ENCODE measurements at regions not wholly inside any gene's neighbourhood (a gene's known extent, or its start where the extent isn't known, plus 50 kb on each side); places are given as distances from the start of the nearest gene placed in this dataset.

DNA sequence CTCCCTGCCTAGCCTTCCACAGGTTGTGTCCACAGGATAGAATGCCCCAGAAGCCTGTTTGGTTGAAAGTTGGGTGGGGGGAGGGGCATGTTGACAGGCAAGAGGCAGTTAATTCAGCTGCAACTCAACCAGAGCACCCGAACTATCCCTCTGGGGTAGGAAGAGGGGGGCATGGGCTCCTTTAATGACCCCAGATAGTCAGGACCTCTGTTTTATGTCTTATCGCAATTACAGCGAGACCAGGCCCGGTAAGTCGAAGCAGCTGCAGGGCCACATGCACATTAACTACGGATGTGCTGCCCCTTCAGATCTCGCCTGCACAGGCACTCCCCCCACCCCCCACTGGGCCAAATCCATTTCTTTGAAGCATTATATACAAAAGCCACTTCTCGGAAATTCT, 363.8 kb upstream of the HNRNPA3 start:
- peaks cover 47% of the 10 kb centered on the region for H3K27me3 ChIP-seq (ENCODE audit: insufficient read depth, low read length)
- no peak overlapping the region for H3K4me3 ChIP-seq (ENCODE audit: low read depth, low read length)
- H3K27ac ChIP-seq (ENCODE audit: low read depth, low read length), result no peak overlapping the region
- no peaks in the 10 kb centered on the region for H3K36me3 ChIP-seq (ENCODE audit: insufficient read depth, low read length)
- no peaks in the 10 kb centered on the region for H3K4me1 ChIP-seq (ENCODE audit: control insufficient read depth, insufficient read depth, low read length, unreplicated experiment)
- no peak overlapping the region for H2AFZ ChIP-seq (ENCODE audit: low read length, unreplicated experiment)
- no peaks in the 10 kb centered on the region for H3K79me2 ChIP-seq (ENCODE audit: control insufficient read depth, insufficient read depth, low read length, unreplicated experiment)

DNA sequence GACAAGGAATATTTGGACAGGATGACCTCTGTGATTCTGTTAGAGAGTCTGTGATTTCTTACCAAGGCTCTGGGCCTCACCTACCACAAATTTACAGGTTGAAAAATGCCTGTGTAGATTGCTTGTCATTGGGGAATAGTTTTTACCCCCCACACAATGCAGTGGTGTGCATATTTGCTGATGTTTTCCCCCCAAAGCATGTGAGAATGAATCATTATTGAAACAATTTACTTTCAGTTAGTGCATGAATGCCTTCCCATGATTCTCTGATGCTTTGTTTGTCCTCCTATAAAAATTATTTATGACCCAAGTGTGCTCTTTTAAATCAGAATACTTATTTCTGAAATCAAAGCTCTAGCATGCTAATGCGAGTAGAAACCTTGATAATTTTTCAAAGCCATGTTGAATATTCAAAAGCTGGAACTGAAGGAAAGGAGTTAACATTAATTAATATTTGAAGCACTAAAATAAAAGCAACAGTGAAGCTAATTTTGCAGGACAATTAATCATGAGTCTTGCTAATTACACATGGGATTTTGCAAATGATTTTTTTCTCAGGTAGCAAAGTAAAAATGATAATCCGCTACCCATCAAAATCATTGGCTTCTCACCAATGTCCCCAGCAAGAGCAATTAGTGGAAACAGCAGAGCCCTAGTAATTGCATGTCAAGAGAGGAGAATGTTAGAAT, 361.2 kb upstream of the HNRNPA3 start:
- no peak overlapping the region for H3K4me3 ChIP-seq (ENCODE audit: low read depth, low read length)
- no peaks in the 10 kb centered on the region for H3K4me1 ChIP-seq (ENCODE audit: control insufficient read depth, insufficient read depth, low read length, unreplicated experiment)
- H3K27ac ChIP-seq (ENCODE audit: low read depth, low read length), result no peak overlapping the region
- H2AFZ ChIP-seq (ENCODE audit: low read length, unreplicated experiment), result no peak overlapping the region
- no peaks in the 10 kb centered on the region for H3K36me3 ChIP-seq (ENCODE audit: insufficient read depth, low read length)
- no peaks in the 10 kb centered on the region for H3K79me2 ChIP-seq (ENCODE audit: control insufficient read depth, insufficient read depth, low read length, unreplicated experiment)
- H3K27me3 ChIP-seq (ENCODE audit: insufficient read depth, low read length), result peaks cover 22% of the 10 kb centered on the region

DNA sequence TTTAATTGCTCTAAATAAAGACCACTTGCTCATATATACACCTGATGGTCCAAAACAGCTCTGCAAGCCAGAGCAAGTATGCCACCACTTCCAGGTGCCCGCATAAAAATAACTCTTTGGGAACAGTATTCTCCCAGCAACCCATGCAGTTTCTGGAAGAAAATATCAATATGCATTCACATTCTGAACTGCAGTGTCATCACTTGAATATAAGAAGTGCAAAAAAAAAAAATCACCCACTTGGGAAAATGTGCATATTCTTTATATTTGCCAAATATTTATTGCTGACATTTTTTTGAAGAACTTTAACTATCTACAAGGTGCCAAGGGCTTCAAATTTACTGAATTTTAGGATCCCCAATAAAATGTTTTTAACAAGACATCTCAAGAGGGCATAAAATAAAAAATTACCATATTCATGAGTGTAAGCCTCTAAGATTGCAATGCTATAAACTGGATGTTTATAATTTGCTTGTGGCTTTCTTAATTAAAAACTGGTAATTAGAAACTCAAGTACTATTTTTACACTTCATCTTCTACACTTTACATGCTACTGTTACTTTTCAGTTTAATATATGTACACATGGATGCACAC, 360.6 kb upstream of the HNRNPA3 start:
- no peak overlapping the region for H3K4me3 ChIP-seq (ENCODE audit: low read depth, low read length)
- peaks cover 16% of the 10 kb centered on the region for H3K27me3 ChIP-seq (ENCODE audit: insufficient read depth, low read length)
- no peak overlapping the region for H3K27ac ChIP-seq (ENCODE audit: low read depth, low read length)

DNA sequence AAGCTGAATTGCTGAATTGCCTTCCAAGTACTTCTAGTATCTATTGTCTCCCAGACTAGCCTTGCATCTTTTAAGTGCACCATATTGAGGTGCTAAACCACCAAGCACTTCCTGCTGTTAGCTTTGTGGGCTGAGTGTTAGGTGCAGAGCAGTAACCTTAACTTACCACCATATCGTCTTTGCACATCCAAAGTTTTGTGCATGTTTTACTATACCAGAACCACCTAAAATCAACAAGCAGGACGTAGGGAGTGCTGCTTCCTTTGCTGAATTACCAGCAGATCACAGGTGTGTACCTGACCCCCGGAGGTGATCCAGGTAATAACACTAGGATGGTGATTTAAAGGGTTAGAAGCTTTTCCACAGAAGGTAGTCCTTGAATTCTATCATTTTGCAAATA, 359.9 kb upstream of the HNRNPA3 start:
- Histone ChIP-seq H3K4me1 (ENCODE audit: control insufficient read depth, insufficient read depth, low read length, unreplicated experiment) (no peaks in the 10 kb centered on the region), H2AFZ (ENCODE audit: low read length, unreplicated experiment) (no peak overlapping the region), H3K4me3 (ENCODE audit: low read depth, low read length) (no peak overlapping the region), H3K36me3 (ENCODE audit: insufficient read depth, low read length) (no peaks in the 10 kb centered on the region), H3K79me2 (ENCODE audit: control insufficient read depth, insufficient read depth, low read length, unreplicated experiment) (no peaks in the 10 kb centered on the region), H3K27me3 (ENCODE audit: insufficient read depth, low read length) (peaks cover 16% of the 10 kb centered on the region; the same call in 1 of the 2 replicates), H3K27ac (ENCODE audit: low read depth, low read length) (no peak overlapping the region)

More for the DNA sequence above, 360.6 kb upstream of the HNRNPA3 start:
- Histone ChIP-seq H2AFZ (ENCODE audit: low read length, unreplicated experiment) (no peak overlapping the region), H3K4me1 (ENCODE audit: control insufficient read depth, insufficient read depth, low read length, unreplicated experiment) (no peaks in the 10 kb centered on the region), H3K36me3 (ENCODE audit: insufficient read depth, low read length) (no peaks in the 10 kb centered on the region), H3K79me2 (ENCODE audit: control insufficient read depth, insufficient read depth, low read length, unreplicated experiment) (no peaks in the 10 kb centered on the region)

DNA sequence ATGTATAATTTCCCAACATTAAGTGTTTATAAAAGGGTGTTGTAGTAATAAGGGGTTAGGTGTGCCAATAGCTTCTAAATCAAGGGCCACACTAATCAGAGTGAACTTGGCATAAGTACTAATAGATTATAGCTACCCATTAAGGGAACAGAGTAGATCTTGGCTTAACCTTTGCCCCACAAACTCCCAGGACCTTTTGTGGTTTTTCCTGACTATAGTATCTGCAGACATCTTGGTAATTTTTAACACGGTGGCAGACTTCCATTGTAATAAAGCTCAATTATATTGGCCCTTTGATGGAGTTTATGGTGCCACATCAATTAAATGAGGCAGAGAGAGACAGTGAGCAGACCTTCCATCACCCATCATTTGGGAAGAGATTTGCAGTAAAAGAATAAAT, 358.5 kb upstream of the HNRNPA3 start:
- peaks cover 12% of the 10 kb centered on the region; the same call in 1 of the 2 replicates for H3K27me3 ChIP-seq (ENCODE audit: insufficient read depth, low read length)
- no peak overlapping the region for H3K27ac ChIP-seq (ENCODE audit: low read depth, low read length)
- no peak overlapping the region for H3K4me3 ChIP-seq (ENCODE audit: low read depth, low read length)
- H3K4me1 ChIP-seq (ENCODE audit: control insufficient read depth, insufficient read depth, low read length, unreplicated experiment), result no peaks in the 10 kb centered on the region
- H3K36me3 ChIP-seq (ENCODE audit: insufficient read depth, low read length), result no peaks in the 10 kb centered on the region
- no peak overlapping the region for H2AFZ ChIP-seq (ENCODE audit: low read length, unreplicated experiment)
- no peaks in the 10 kb centered on the region for H3K79me2 ChIP-seq (ENCODE audit: control insufficient read depth, insufficient read depth, low read length, unreplicated experiment)

DNA sequence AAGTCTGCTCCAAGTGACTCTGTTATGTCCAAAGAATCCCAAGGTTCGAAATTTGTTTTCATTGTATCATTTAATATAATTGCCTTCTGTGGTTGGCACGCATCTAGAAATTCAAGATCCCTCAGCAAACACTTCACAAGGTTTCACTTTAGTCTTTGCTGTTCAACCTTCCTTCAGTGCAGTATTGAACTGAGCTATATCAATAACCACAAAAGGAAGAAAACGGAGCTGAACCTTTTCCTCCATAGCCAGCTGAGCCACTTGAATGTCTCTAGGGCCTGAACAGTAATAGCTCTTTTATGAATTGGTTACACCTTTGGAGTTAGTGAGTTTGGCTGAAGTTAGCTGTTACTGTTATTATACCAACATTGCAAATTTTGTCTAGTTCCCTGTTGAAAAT, 357.7 kb upstream of the HNRNPA3 start:
- H3K27ac ChIP-seq (ENCODE audit: low read depth, low read length), result no peak overlapping the region
- no peaks in the 10 kb centered on the region for H3K36me3 ChIP-seq (ENCODE audit: insufficient read depth, low read length)
- H3K4me3 ChIP-seq (ENCODE audit: low read depth, low read length), result no peak overlapping the region
- no peaks in the 10 kb centered on the region for H3K4me1 ChIP-seq (ENCODE audit: control insufficient read depth, insufficient read depth, low read length, unreplicated experiment)
- H2AFZ ChIP-seq (ENCODE audit: low read length, unreplicated experiment), result no peak overlapping the region
- no peaks in the 10 kb centered on the region for H3K79me2 ChIP-seq (ENCODE audit: control insufficient read depth, insufficient read depth, low read length, unreplicated experiment)
- peaks cover 13% of the 10 kb centered on the region; the same call in 1 of the 2 replicates for H3K27me3 ChIP-seq (ENCODE audit: insufficient read depth, low read length)

DNA sequence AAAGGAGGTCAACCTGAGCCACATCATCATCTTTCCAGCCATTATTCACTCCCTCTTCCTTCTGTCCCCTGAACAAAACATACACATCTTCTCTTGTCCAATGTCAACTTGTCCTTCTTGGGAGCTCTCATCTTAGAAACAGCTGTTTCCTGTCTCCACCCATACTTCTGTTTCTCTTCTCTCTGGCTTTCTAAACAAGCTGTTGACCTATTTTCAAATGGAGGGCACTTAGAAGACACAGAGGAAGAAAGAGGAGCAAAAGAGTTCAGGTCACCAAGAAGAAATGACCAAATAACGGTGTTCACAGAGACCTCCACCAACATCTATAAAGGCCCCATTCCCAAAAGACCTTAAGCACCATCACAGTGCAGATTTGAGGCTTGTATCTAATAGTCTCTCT, 355.9 kb upstream of the HNRNPA3 start:
- Histone ChIP-seq H3K4me3 (ENCODE audit: low read depth, low read length) (no peak overlapping the region), H2AFZ (ENCODE audit: low read length, unreplicated experiment) (no peak overlapping the region), H3K4me1 (ENCODE audit: control insufficient read depth, insufficient read depth, low read length, unreplicated experiment) (no peaks in the 10 kb centered on the region), H3K27ac (ENCODE audit: low read depth, low read length) (no peak overlapping the region), H3K27me3 (ENCODE audit: insufficient read depth, low read length) (peaks cover 18% of the 10 kb centered on the region; the same call in 1 of the 2 replicates), H3K79me2 (ENCODE audit: control insufficient read depth, insufficient read depth, low read length, unreplicated experiment) (no peaks in the 10 kb centered on the region), H3K36me3 (ENCODE audit: insufficient read depth, low read length) (no peaks in the 10 kb centered on the region)

DNA sequence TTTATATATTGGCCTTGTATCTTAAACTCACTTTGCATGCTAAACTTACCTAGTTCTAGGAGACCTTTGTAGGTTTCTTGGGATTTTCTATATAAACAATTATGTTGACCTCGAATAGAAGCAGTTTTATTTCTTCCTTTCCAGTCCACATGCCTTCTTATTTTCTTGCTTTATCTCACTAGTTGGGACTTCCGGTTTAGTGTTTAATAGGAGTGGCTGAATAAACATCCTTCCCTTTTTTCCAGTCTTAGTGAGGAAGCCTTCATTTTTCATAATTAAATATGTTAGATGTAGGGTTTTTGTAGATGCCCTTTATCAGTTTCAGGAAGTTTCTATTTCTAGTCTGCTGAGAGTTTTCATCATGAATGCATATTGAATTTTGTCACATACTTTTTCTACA, 347.3 kb upstream of the HNRNPA3 start:
- Histone ChIP-seq H2AFZ (ENCODE audit: low read length, unreplicated experiment) (no peak overlapping the region), H3K27ac (ENCODE audit: low read depth, low read length) (no peak overlapping the region), H3K36me3 (ENCODE audit: insufficient read depth, low read length) (no peaks in the 10 kb centered on the region), H3K4me1 (ENCODE audit: control insufficient read depth, insufficient read depth, low read length, unreplicated experiment) (no peaks in the 10 kb centered on the region), H3K27me3 (ENCODE audit: insufficient read depth, low read length) (peaks cover 29% of the 10 kb centered on the region), H3K79me2 (ENCODE audit: control insufficient read depth, insufficient read depth, low read length, unreplicated experiment) (no peaks in the 10 kb centered on the region), H3K4me3 (ENCODE audit: low read depth, low read length) (no peak overlapping the region)

DNA sequence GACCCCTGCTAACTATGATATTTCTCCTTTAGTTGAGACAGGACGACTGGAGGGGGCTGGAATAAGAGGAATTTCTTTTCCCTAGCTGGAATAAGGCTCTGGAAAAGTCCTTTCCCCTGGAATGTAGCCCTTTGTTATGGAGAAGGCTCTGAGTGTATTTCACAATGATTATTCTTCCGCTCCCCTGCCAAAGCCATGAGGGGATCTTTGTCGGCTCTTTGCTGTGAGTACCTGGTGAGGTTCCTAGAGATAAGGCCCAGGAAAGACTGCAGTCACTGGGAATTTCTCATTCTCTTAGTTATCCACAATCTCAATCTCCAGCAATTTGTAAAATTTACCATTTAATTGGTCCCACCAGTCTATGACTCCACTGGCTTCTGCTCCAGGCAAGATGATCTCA, 340.2 kb upstream of the HNRNPA3 start:
- Histone ChIP-seq H3K27ac (ENCODE audit: low read depth, low read length) (no peak overlapping the region), H3K4me3 (ENCODE audit: low read depth, low read length) (no peak overlapping the region), H3K36me3 (ENCODE audit: insufficient read depth, low read length) (no peaks in the 10 kb centered on the region), H3K4me1 (ENCODE audit: control insufficient read depth, insufficient read depth, low read length, unreplicated experiment) (no peaks in the 10 kb centered on the region), H2AFZ (ENCODE audit: low read length, unreplicated experiment) (no peak overlapping the region), H3K27me3 (ENCODE audit: insufficient read depth, low read length) (peaks cover 39% of the 10 kb centered on the region; the same call in 1 of the 2 replicates), H3K79me2 (ENCODE audit: control insufficient read depth, insufficient read depth, low read length, unreplicated experiment) (no peaks in the 10 kb centered on the region)

DNA sequence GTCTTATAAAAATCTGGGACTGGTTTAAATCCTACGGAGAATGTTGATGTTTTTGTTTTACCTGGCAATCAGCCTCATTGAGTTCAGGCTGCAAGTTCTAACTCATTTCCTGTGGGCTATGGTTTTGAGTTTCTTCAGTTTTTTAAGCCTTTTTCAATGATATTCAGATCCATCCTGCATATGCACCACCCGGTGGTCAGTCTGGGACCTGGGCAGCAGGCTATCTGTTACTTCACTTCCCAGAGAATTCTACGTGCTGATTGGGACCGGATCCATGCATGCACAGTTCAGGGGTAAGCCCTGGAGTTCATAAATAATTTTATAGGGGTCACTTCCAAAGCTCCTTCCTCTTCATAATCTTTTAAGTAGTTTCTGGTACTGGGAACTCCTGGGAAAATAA, 339.2 kb upstream of the HNRNPA3 start:
- peaks cover 34% of the 10 kb centered on the region; the same call in 1 of the 2 replicates for H3K27me3 ChIP-seq (ENCODE audit: insufficient read depth, low read length)
- H3K36me3 ChIP-seq (ENCODE audit: insufficient read depth, low read length), result no peaks in the 10 kb centered on the region
- H3K79me2 ChIP-seq (ENCODE audit: control insufficient read depth, insufficient read depth, low read length, unreplicated experiment), result no peaks in the 10 kb centered on the region
- H3K27ac ChIP-seq (ENCODE audit: low read depth, low read length), result no peak overlapping the region
- H2AFZ ChIP-seq (ENCODE audit: low read length, unreplicated experiment), result no peak overlapping the region
- H3K4me3 ChIP-seq (ENCODE audit: low read depth, low read length), result no peak overlapping the region
- no peaks in the 10 kb centered on the region for H3K4me1 ChIP-seq (ENCODE audit: control insufficient read depth, insufficient read depth, low read length, unreplicated experiment)

DNA sequence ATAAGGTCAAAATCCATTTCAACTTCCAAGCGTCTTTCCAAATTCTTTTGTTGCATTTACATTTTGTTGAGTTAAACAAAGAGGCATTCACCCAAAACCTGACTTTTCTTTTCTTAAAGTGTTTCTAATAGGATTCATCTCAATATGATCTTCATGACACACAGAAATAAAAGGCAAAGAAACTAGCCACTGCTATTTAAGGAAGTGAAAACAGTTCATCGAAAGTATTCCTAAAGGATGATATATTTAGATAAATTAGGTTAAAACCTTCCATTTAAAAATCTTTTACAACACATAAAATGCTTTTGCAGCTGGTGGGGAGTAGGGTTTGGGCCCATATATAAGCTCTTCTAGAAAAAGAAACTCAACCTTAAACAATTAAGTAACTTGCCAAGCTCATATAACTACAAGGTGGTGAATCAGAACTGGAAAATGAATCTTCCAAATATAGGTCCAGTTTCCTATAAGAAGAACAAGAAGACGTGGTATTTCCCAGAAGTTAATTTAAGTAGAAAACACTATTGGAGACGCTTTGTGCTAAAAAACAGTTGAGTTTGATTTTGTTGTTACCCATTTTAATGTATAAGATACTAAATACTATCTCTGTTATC, 336.0 kb upstream of the HNRNPA3 start:
- Histone ChIP-seq H3K36me3 (ENCODE audit: insufficient read depth, low read length) (no peaks in the 10 kb centered on the region), H3K79me2 (ENCODE audit: control insufficient read depth, insufficient read depth, low read length, unreplicated experiment) (no peaks in the 10 kb centered on the region), H3K4me1 (ENCODE audit: control insufficient read depth, insufficient read depth, low read length, unreplicated experiment) (no peaks in the 10 kb centered on the region), H2AFZ (ENCODE audit: low read length, unreplicated experiment) (no peak overlapping the region), H3K4me3 (ENCODE audit: low read depth, low read length) (no peak overlapping the region), H3K27ac (ENCODE audit: low read depth, low read length) (no peak overlapping the region), H3K27me3 (ENCODE audit: insufficient read depth, low read length) (peaks cover 34% of the 10 kb centered on the region; the same call in 1 of the 2 replicates)

Measured in ACC112 (cell line).